Panc1 (cell line): ENCODE measurements at regions not wholly inside any gene's neighbourhood (a gene's known extent, or its start where the extent isn't known, plus 50 kb on each side); places are given as distances from the start of the nearest gene placed in this dataset.

ENCODE experiments used
- ATAC-seq: fragments of 200-7000 bp; cut with Tn5 transposase; 2 replicates; pipeline ENCODE4 v1.9.1; 2020; ENCODE audit warnings: mild to moderate bottlenecking, moderate library complexity
- BruUV-seq: library from RNA; stranded (reverse); fragments of 400-500 nt; replicated peaks from 2 replicates; lab custom pipeline; 2021; lab: Mats Ljungman, UMichigan
- CTCF ChIA-PET: fragments of 300-600 bp; sonication (Branson Sonifier 250); formaldehyde crosslinking; loops from one replicate; lab custom pipeline; 2022; ENCODE audit warnings: antibody characterized with exemption; lab: Charles Lee
- POLR2A ChIA-PET: fragments of 300-600 bp; sonication (Branson Sonifier 250); formaldehyde crosslinking; loops from one replicate; lab custom pipeline; 2022; ENCODE audit warnings: antibody characterized with exemption; lab: Charles Lee
- DNase-seq: peaks from one replicate; pipeline ENCODE4 v3.0.0-alpha.2; 2010; ENCODE audit warnings: low read depth, low spot score
- H3K27ac ChIP-seq: 2 replicates; pipeline ENCODE4 v1.5.1; 2011; ENCODE audit warnings: mild to moderate bottlenecking, low read length, inconsistent platforms
- H3K27me3 ChIP-seq: fragments of 200-500 bp; sonication (Bioruptor generic); 2 replicates; pipeline ENCODE4 v1.6.0; 2014; ENCODE audit warnings: low read length, inconsistent platforms; ENCODE audit not compliant: control insufficient read depth, insufficient read depth
- H3K36me3 ChIP-seq: fragments of 200-500 bp; sonication (Bioruptor generic); 2 replicates; pipeline ENCODE4 v1.5.1; 2014; ENCODE audit warnings: inconsistent platforms, mild to moderate bottlenecking, low read length, moderate library complexity; ENCODE audit not compliant: control insufficient read depth, insufficient read depth
- H3K4me1 ChIP-seq: 2 replicates; pipeline ENCODE4 v1.5.1; 2011; ENCODE audit warnings: inconsistent platforms, mild to moderate bottlenecking, low read length, moderate library complexity; ENCODE audit not compliant: control insufficient read depth, insufficient read depth
- H3K4me3 ChIP-seq, 2 experiments: 2 replicates each; pipeline ENCODE4 v1.5.1; 2011 to 2012; ENCODE audit warnings: low read depth in 2 of 2, low read length in 2 of 2, mild to moderate bottlenecking in 2 of 2, inconsistent platforms in 1 of 2, moderate library complexity in 1 of 2
- H3K9me3 ChIP-seq: fragments of 200-500 bp; sonication (Bioruptor generic); 2 replicates; pipeline ENCODE4 v1.5.1; 2014; ENCODE audit warnings: low read depth, mild to moderate bottlenecking, inconsistent platforms, low read length, moderate library complexity; ENCODE audit not compliant: control insufficient read depth, insufficient read depth
- CTCF ChIP-seq: fragments of 450-650 bp; IDR thresholded peaks from 2 replicates; pipeline ENCODE4 v1.5.1; 2017; ENCODE audit warnings: mild to moderate bottlenecking
- POLR2AphosphoS5 ChIP-seq: IDR thresholded peaks from 2 replicates; pipeline ENCODE4 v1.6.1; 2012; ENCODE audit warnings: mild to moderate bottlenecking, low read depth, low read length, moderate library complexity
- REST ChIP-seq, 2 experiments: IDR thresholded peaks; 2 replicates each; pipeline ENCODE4 v1.6.1; 2011 to 2012; ENCODE audit warnings: low read depth in 2 of 2, control low read depth in 1 of 2, low read length in 1 of 2, mild to moderate bottlenecking in 1 of 2, moderate library complexity in 1 of 2; ENCODE audit not compliant: insufficient read depth in 1 of 2
- SIN3A ChIP-seq: IDR thresholded peaks from 2 replicates; pipeline ENCODE4 v1.6.1; 2012; ENCODE audit warnings: low read depth, mild to moderate bottlenecking, low read length, moderate library complexity, borderline replicate concordance; ENCODE audit not compliant: insufficient read depth
- TCF7L2 ChIP-seq: IDR thresholded peaks from 2 replicates; pipeline ENCODE4 v1.6.1; 2011; ENCODE audit warnings: mild to moderate bottlenecking, low read depth, low read length, inconsistent platforms
- in situ Hi-C: cut with HindIII; loops from 2 replicates; pipeline ENCODE4 v1.10.0; 2016; ENCODE audit warnings: low sequenced_read_pairs, low pct_unique_long_range_greater_than_20kb
- intact Hi-C: fragments of 100-400 bp; cut with micrococcal nuclease; formaldehyde crosslinking; loops from one replicate; pipeline ENCODE4 v1.10.0; 2022; ENCODE audit not compliant: unreplicated experiment

GRCh38 chr1:194295685-194296084, 1109.3 kb upstream of the B3GALT2 start:
- POLR2A ChIA-PET, result no interaction called here
- Histone ChIP-seq H3K4me1 (no peaks in the 10 kb centered on the region), H3K4me3 (no peak overlapping the region), H3K27ac (no peak overlapping the region), H3K27me3 (no peaks in the 10 kb centered on the region), H3K36me3 (no peaks in the 10 kb centered on the region), H3K9me3 (no peaks in the 10 kb centered on the region)
- DNase-seq (no peak), ATAC-seq (no peak)
- no TSS peak for BruUV-seq
- intact Hi-C loops, result no loop called here
- CTCF ChIA-PET, result no interaction called here
- TF ChIP-seq CTCF, result peak; percentile 41
- no peak for TF ChIP-seq TCF7L2
- in situ Hi-C loops, result no loop called here

GRCh38 chr1:194293851-194294405, 1107.5 kb upstream of the B3GALT2 start:
- in situ Hi-C loops, result no loop called here
- CTCF ChIA-PET, result no interaction called here
- intact Hi-C loops, result no loop called here

More at GRCh38 chr1:194293851-194294405, 1107.5 kb upstream of the B3GALT2 start:
- no peaks in the 10 kb centered on the region for H3K27me3 ChIP-seq
- H3K27ac ChIP-seq, result no peak overlapping the region
- no TSS peak for BruUV-seq
- H3K4me1 ChIP-seq, result no peaks in the 10 kb centered on the region
- H3K9me3 ChIP-seq, result no peaks in the 10 kb centered on the region
- TF ChIP-seq CTCF (no peak), REST (IDR thresholded peaks at IDR 0.05; ENCODE audit: insufficient read depth in 1 of 2, low read depth in 2 of 2, low read length in 1 of 2) (no peak), TCF7L2 (no peak), POLR2AphosphoS5 (no peak), SIN3A (no peak)
- no peaks in the 10 kb centered on the region for H3K36me3 ChIP-seq
- no peak overlapping the region for H3K4me3 ChIP-seq
- ATAC-seq (no peak), DNase-seq (no peak)
- POLR2A ChIA-PET, result no interaction called here
